Activated T-cell treated with anti-CD3 and anti-CD28 coated beads, Interleukin-2, amount 50 U/mL, for 4 hours (primary cell): ENCODE measurements at regions not wholly inside any gene's neighbourhood (a gene's known extent, or its start where the extent isn't known, plus 50 kb on each side); places are given as distances from the start of the nearest gene placed in this dataset.

ENCODE experiments used
- ATAC-seq, 2 donors: fragments of 200-7000 bp; cut with Tn5 transposase; one replicate each; pipeline ENCODE4 v1.10.0; 2021
- DNase-seq: peaks from one replicate; pipeline ENCODE4 v3.0.0-alpha.2; 2020
- H3K27me3 Mint-ChIP-seq: one replicate; pipeline ENCODE4 v1.8.0; 2021; ENCODE audit warnings: low read depth, mixed read lengths
- H3K36me3 Mint-ChIP-seq: one replicate; pipeline ENCODE4 v1.8.0; 2022; ENCODE audit warnings: mixed read lengths; ENCODE audit not compliant: insufficient read depth
- H3K4me1 Mint-ChIP-seq: one replicate; pipeline ENCODE4 v1.8.0; 2021; ENCODE audit warnings: low read depth, mixed read lengths
- H3K4me3 Mint-ChIP-seq: one replicate; pipeline ENCODE4 v1.8.0; 2021; ENCODE audit warnings: mild to moderate bottlenecking, moderate library complexity, mixed read lengths
- H3K9me3 Mint-ChIP-seq: one replicate; pipeline ENCODE4 v1.8.0; 2021; ENCODE audit warnings: mixed read lengths

DNA sequence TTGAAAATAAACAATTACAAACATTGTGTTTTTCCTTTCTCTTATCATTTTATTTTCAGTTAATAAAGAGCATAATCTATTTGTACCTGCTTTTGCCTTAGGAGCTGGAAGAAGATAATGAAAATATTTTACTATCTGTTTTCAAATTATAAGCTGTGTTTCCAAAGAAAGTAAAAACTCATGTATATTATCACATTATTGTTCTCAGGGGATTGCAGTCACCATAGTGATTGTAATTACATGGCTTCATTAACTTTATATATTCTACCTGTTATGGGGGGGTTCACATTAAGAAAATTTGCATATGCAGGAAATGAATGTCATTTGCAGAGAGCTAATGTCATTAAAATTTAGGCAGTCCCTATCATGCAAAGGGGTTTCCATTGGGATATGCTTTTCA, 542.3 kb downstream of the NXPH1 start:
- Mint-ChIP-seq H3K9me3 (peaks cover 10% of the 10 kb centered on the region), H3K36me3 (no peaks in the 10 kb centered on the region), H3K4me3 (no peak overlapping the region), H3K27me3 (no peaks in the 10 kb centered on the region), H3K4me1 (no peaks in the 10 kb centered on the region)
- DNase-seq = no peak
- no peak for ATAC-seq

DNA sequence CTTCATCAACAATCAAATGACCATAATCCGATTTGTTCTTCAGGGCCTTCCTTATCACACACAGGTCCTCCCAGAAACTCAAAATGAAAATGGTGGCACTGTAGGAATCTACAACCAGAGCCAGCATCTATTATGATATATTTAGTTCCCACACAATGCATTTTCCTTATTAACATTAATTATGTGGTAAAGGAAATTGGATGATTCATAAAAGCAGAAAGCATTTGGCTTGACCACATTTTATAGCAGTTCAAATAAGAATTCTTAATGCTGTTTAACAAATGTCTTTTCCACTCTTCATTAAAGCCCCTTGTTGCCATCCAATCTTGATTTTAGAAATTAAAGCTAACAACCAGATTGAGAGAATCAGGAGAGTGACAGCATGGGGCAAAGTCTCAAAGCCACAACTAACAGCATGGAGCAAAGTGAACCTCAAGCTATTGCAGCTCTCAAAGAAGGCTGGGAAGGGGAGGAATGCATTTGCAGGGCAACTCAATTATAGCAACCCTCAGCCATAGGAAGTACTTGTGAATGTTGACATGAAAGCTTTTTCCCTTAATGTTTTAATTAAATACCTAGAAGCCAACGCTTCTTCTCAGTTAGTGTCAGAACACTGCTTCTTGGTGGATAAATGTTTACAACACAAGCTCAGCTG, 549.1 kb downstream of the NXPH1 start:
- no peaks in the 10 kb centered on the region for H3K4me1 Mint-ChIP-seq
- H3K9me3 Mint-ChIP-seq = peaks cover 11% of the 10 kb centered on the region
- H3K4me3 Mint-ChIP-seq = no peak overlapping the region
- ATAC-seq = no peak
- H3K36me3 Mint-ChIP-seq = no peaks in the 10 kb centered on the region
- H3K27me3 Mint-ChIP-seq = no peaks in the 10 kb centered on the region
- DNase-seq = no peak

DNA sequence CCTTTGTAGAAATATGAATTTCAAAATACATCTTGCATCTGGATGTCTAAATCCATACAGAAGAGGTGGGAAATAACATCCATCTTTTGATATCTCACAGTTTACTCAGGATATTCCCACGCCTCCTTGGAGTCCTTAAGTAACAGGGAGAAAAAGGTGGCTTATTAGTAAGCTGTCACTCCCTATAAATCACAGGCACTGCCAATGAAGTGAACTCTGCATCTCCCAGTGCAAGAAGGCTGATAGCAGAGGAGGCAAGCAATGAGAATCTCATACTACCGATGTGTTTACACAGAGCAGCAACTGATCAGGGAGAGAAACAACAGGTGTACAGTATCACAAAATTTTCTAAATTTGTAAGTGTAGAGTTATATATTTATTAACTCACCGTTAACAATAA, 551.8 kb downstream of the NXPH1 start:
- H3K9me3 Mint-ChIP-seq = peaks cover 7% of the 10 kb centered on the region
- ATAC-seq (no peak), DNase-seq (no peak)
- H3K27me3 Mint-ChIP-seq = no peaks in the 10 kb centered on the region
- no peaks in the 10 kb centered on the region for H3K36me3 Mint-ChIP-seq
- no peak overlapping the region for H3K4me3 Mint-ChIP-seq
- H3K4me1 Mint-ChIP-seq = no peaks in the 10 kb centered on the region

DNA sequence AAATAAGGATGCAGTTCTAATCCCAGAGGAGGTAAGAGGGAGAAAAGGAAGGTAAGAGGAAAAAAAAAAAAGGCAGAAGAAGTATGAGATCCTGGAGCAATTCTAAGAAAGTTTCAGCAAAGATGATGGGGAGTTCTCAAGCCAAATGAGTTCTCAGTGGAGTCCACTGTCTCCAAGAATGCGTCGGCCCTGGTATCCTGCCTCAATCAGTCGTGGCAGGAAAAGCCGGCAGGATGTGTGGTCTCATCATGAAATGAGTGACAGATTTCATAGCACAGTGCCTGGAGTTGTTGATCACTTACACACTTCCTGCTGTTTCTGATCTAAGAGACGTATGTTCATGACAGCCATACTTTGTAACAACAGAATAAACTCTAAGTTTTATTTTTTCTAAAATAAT, 554.9 kb downstream of the NXPH1 start:
- Mint-ChIP-seq H3K4me3 (no peak overlapping the region), H3K27me3 (no peaks in the 10 kb centered on the region), H3K36me3 (no peaks in the 10 kb centered on the region), H3K4me1 (no peaks in the 10 kb centered on the region), H3K9me3 (peaks cover 4% of the 10 kb centered on the region)
- DNase-seq (no peak), ATAC-seq (no peak)

DNA sequence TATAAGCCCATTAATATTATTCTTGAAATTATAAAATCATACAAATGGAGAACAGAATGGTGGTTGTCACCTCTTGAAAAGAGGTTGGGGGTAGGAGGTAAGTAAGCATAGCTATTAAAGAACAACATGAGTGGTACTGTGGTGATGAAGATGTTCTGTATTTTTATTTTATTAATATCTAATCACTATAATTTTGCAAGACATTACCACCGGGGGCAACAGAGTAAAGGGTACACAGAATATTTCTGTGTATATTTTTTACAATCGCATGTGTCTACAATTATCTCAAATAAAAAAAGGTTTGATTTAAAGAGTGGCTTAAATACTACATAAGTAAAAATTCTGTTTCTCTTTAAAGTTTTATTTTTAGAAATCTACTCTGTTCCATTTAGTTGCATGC, 557.8 kb downstream of the NXPH1 start:
- no peak for ATAC-seq
- Mint-ChIP-seq H3K4me3 (no peak overlapping the region), H3K4me1 (no peaks in the 10 kb centered on the region), H3K36me3 (no peaks in the 10 kb centered on the region), H3K9me3 (peaks cover 4% of the 10 kb centered on the region), H3K27me3 (no peaks in the 10 kb centered on the region)
- DNase-seq = no peak

DNA sequence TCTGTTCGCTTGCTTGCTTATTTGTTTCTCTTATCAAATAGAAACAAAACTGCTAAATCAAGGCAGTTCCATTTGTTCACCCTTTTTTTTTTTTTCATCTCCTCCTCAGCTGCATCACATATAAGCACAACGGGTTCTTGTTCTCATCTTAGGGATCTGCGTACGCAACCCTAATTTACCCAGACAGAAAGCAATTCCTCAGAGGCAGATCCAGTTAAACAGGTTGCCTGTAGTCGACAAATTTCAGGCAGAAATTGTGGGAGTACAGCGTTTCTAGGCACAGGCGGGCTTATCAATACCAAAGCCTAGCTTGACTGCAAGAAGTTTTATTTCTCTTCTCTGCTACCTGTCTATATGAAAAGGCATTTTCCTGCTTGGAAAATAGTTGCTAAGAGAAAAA, 565.4 kb downstream of the NXPH1 start:
- DNase-seq = no peak
- H3K4me3 Mint-ChIP-seq = no peak overlapping the region
- ATAC-seq = no peak
- no peaks in the 10 kb centered on the region for H3K36me3 Mint-ChIP-seq
- H3K27me3 Mint-ChIP-seq = no peaks in the 10 kb centered on the region
- peaks cover 14% of the 10 kb centered on the region for H3K9me3 Mint-ChIP-seq
- no peaks in the 10 kb centered on the region for H3K4me1 Mint-ChIP-seq

DNA sequence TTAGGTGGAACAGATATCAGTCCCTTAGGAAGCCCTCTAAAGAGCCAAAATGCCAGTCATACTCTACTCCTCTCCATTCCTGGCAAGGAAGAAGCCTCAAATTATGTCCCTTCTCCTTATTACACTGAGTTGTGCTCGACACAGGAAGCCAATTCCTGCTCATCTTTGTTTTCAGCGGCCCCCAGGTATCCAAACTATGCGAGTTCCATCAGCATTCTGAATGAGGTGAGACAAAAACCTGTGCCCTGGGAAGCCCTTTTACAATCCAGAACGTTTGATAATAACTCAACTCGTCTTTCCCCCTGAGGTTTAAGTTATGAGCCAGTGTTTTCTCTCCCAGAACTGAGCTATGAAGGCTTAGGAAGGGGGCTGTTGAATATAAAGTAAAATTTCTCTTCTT, 580.5 kb downstream of the NXPH1 start:
- Mint-ChIP-seq H3K9me3 (peaks cover 26% of the 10 kb centered on the region), H3K36me3 (no peaks in the 10 kb centered on the region), H3K4me3 (no peak overlapping the region), H3K4me1 (no peaks in the 10 kb centered on the region), H3K27me3 (no peaks in the 10 kb centered on the region)
- ATAC-seq (no peak), DNase-seq (no peak)

DNA sequence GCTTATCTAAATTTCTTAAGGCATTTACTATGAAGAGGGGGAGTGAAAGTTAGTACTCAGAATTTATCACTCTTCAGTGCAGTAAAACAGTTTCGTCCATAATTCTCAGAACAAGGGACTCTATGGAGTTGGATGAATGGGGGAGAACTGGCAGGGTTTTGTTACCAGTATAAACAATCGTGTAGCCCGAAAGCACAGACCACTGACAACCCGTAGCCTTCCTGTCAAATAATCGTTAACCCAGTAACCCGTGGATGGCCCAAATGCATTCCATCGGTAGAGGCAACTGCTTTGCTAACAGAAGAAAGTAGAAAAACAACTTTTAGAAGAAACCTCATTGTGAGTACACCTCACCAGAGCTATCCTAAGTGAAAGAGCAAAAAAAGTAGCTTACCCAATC, 583.9 kb downstream of the NXPH1 start:
- Mint-ChIP-seq H3K4me3 (no peak overlapping the region), H3K36me3 (no peaks in the 10 kb centered on the region)
- no peak for DNase-seq

DNA sequence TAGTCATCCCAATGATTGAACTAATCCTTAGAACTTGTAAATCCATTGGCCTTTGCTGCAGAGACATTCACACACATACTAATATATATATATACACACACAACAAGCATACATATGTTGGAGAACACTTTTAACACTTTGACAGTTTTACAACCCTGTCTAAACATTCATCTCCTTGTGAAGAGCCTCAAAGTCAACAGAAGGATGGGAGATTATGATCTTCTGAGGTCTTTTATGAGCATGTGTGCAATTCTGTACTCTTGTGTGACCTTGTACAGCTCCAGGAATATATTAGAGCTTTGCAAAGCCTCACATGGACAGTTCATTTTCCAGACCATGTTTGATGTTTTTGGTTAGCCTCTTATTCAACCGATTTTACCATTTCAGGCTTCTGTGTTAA, 589.0 kb downstream of the NXPH1 start:
- Mint-ChIP-seq H3K36me3 (no peaks in the 10 kb centered on the region), H3K4me3 (no peak overlapping the region), H3K9me3 (peaks cover 16% of the 10 kb centered on the region), H3K4me1 (no peaks in the 10 kb centered on the region), H3K27me3 (no peaks in the 10 kb centered on the region)
- DNase-seq (no peak), ATAC-seq (no peak)

More for the DNA sequence above, 583.9 kb downstream of the NXPH1 start:
- ATAC-seq = no peak
- Mint-ChIP-seq H3K27me3 (no peaks in the 10 kb centered on the region), H3K9me3 (peaks cover 16% of the 10 kb centered on the region), H3K4me1 (no peaks in the 10 kb centered on the region)

DNA sequence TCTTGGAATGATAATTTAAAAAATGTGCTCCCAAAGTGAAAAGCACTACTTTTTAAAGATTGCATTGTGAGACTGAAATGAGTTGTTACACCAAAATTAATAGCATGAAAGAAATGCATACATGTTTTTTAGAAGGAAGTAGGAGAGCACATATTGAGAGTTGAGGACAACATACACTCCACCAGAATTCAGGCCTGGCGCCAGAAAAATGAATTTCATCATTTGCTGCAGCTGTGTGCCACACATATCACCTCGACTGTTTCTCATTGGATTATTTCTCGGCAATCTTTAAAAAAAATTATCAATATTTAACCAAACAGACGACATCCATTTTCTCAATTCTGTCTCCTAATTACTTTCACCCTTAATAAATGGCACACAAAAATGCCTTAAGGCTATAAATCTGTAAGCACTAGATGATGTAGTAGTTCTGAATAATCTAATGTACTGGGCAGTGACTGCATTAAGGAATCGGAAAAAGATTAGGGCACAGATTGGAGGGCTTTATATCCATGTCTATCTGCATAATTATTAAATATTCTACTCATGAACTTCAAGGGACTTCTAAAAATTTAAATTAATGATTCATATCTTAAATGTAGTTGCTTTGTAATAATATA, 590.4 kb downstream of the NXPH1 start:
- ATAC-seq (no peak), DNase-seq (no peak)
- Mint-ChIP-seq H3K27me3 (no peaks in the 10 kb centered on the region), H3K9me3 (peaks cover 10% of the 10 kb centered on the region), H3K36me3 (no peaks in the 10 kb centered on the region), H3K4me1 (no peaks in the 10 kb centered on the region), H3K4me3 (no peak overlapping the region)

DNA sequence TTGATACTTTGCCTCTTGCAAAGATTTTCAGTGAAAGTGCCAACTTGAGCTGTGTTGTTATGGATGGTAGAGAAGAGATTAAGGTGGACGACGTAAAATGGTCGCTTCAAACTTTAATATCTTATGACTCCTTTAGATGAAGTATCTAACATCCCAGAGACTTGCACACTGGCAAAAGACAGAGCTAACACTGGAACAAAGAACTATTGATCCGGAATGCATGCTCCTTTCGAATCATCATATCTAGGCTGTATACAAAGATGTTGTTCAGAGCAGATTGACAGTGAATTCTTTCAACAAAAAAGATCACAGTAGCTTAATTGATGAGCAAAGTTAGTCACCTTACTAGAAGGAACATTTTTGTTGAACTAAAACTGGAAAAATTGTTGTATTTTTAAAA, 592.7 kb downstream of the NXPH1 start:
- H3K9me3 Mint-ChIP-seq = peaks cover 10% of the 10 kb centered on the region
- no peak for ATAC-seq

DNA sequence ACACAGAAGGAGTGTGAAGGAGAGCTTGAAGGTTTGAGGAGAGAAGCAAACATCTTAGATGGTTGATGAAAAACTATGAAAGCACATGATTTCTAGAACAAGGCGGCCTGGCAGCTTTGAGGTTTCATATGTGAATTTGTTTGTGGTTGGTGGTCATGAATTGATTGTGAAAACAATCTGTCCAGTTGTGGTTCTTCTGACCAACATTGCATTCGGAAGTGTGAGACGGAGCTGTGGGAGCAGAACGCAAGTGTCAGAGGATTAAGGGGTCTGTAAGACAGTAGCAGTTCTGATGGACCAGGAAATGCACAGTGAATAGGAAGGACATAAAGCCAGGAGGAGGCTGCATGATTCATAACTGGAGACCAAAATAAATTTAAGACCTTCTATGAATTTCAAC, 594.6 kb downstream of the NXPH1 start:
- H3K4me1 Mint-ChIP-seq = no peaks in the 10 kb centered on the region
- H3K36me3 Mint-ChIP-seq = no peaks in the 10 kb centered on the region
- H3K4me3 Mint-ChIP-seq = no peak overlapping the region
- DNase-seq (no peak), ATAC-seq (no peak)
- H3K9me3 Mint-ChIP-seq = peaks cover 10% of the 10 kb centered on the region
- no peaks in the 10 kb centered on the region for H3K27me3 Mint-ChIP-seq

More for the DNA sequence above, 592.7 kb downstream of the NXPH1 start:
- H3K27me3 Mint-ChIP-seq = no peaks in the 10 kb centered on the region
- no peak for DNase-seq
- no peak overlapping the region for H3K4me3 Mint-ChIP-seq
- no peaks in the 10 kb centered on the region for H3K4me1 Mint-ChIP-seq
- no peaks in the 10 kb centered on the region for H3K36me3 Mint-ChIP-seq

DNA sequence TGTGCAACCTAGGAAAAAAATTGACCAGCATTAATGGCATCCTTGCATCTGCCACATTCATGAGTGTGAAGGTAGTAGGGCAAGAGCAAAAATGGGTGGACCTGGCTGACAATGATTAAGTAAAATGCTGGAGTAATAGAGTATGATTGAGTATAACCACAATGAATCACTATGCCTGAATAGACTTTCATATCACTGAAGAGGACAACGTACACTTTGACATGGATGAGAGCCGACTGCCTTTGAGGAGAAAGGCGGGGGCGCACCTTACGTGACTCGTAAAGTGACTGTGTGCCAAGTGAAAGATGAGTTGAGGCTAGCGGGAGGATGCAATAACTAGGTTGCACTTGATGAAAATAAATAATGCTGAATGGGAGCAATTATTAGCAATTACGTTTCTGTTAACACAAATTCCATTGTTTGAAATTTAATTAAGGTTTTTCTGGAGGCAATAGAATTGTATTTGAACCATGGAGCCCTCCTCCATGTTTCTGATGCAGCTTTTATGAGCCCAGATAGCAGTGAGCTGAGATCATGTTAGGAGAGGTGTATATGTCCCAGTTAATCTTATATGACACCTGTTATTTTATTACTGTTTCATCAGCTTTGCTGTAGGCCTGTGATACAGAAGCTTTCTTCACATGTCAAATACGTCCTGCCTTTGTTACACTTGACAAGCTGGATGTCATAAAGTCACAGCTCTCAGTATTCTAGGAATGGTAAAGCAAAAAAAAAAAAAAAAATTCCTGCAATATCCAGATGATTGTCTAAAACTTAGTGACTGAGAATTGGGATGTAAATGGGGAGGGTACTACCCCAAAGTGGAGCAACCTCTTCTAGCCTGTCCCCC, 596.5 kb downstream of the NXPH1 start:
- no peaks in the 10 kb centered on the region for H3K27me3 Mint-ChIP-seq
- no peak overlapping the region for H3K4me3 Mint-ChIP-seq
- no peak for DNase-seq
- peaks cover 7% of the 10 kb centered on the region for H3K9me3 Mint-ChIP-seq
- ATAC-seq = no peak
- H3K4me1 Mint-ChIP-seq = no peaks in the 10 kb centered on the region
- H3K36me3 Mint-ChIP-seq = no peaks in the 10 kb centered on the region

DNA sequence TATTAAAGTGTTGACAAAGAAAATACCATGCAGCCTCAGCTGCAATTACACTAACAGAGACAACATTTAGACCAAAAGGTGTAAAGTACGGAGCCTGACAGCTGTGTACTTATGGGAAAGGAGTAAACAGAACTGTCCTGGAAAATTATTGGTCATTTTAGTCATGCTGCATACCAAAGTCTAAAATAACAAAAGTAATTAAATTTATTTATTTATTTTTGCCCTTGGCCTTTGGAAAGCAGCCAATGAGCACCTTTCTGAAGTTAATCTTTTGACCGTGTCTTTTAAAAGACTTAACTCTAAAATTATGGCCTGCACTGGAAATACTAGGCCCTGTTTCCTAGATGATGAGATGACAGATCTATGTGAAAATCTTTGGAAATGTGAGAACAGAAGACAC, 597.6 kb downstream of the NXPH1 start:
- Mint-ChIP-seq H3K9me3 (peaks cover 7% of the 10 kb centered on the region), H3K4me1 (no peaks in the 10 kb centered on the region), H3K36me3 (no peaks in the 10 kb centered on the region), H3K27me3 (no peaks in the 10 kb centered on the region), H3K4me3 (no peak overlapping the region)
- ATAC-seq = no peak
- DNase-seq = no peak

DNA sequence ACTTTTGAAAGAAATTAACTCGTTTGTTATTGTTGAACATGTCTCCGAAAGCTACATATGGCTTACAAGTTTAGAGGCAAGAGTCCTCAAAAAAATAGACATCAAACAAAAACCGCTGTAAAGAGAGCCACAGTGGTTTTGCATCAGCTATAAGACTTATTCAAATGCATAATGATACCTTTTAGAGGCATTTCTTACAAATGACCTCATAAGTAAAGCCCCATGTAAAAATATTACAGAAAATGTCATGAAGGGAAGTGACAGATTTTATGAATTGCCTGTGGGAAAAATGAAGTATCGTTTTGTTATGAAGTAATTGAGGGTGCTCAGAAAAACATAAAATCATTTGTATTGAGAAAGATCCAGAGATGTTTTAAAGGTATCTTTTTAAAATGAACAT, 598.0 kb downstream of the NXPH1 start:
- H3K27me3 Mint-ChIP-seq = no peaks in the 10 kb centered on the region
- ATAC-seq = no peak
- H3K9me3 Mint-ChIP-seq = peaks cover 7% of the 10 kb centered on the region
- no peak overlapping the region for H3K4me3 Mint-ChIP-seq
- no peaks in the 10 kb centered on the region for H3K36me3 Mint-ChIP-seq
- DNase-seq = no peak
- H3K4me1 Mint-ChIP-seq = no peaks in the 10 kb centered on the region
